Right hindlimb (tissue), 1 donor: ENCODE measurements at regions not wholly inside any gene's neighbourhood (a gene's known extent, or its start where the extent isn't known, plus 50 kb on each side); places are given as distances from the start of the nearest gene placed in this dataset.
A peak's percentile ranks its signal among the peaks of the same experiment; 100 is the strongest.
"Not testable (repeated sequence)": the region's sequence is repeated elsewhere in the genome, so short reads cannot be mapped to it uniquely, and the experiment has no call there.

ENCODE experiments used
- DNase-seq: peaks from one replicate; pipeline ENCODE4 v3.0.0-alpha.2; 2018

- no peak for DNase-seq
Observed at GRCh38 chr6:121944354-121944753, 455.1 kb upstream of the HSF2 start.

- DNase-seq: no peak
Observed at GRCh38 chr6:121951123-121951522, 448.3 kb upstream of the HSF2 start.

GRCh38 chr6:121951918-121952379 is 447.5 kb upstream of the HSF2 start:
- no peak for DNase-seq

GRCh38 chr6:121955401-121955800 is 444.1 kb upstream of the HSF2 start:
- DNase-seq: not testable (repeated sequence)

GRCh38 chr6:121956782-121957181 is 442.7 kb upstream of the HSF2 start:
- no peak for DNase-seq

GRCh38 chr6:121959501-121959900 is 440.0 kb upstream of the HSF2 start:
- no peak for DNase-seq

- DNase-seq: no peak
Observed at GRCh38 chr6:121961619-121962125, 437.8 kb upstream of the HSF2 start.

- no peak for DNase-seq
Observed at GRCh38 chr6:121963826-121964225, 435.6 kb upstream of the HSF2 start.

GRCh38 chr6:121965739-121966138 is 433.7 kb upstream of the HSF2 start:
- DNase-seq: no peak

- no peak for DNase-seq
Observed at GRCh38 chr6:121967631-121968030, 431.8 kb upstream of the HSF2 start.

- no peak for DNase-seq
Observed at GRCh38 chr6:121971931-121972335, 427.5 kb upstream of the HSF2 start.

GRCh38 chr6:121984956-121985355 is 414.5 kb upstream of the HSF2 start:
- no peak for DNase-seq

GRCh38 chr6:121993362-121993761 is 406.1 kb upstream of the HSF2 start:
- DNase-seq: no peak

- no peak for DNase-seq
Observed at GRCh38 chr6:121994919-121995318, 404.5 kb upstream of the HSF2 start.

GRCh38 chr6:121998631-121999030 is 400.8 kb upstream of the HSF2 start:
- DNase-seq: no peak

- no peak for DNase-seq
Observed at GRCh38 chr6:121999456-122000065, 399.9 kb upstream of the HSF2 start.

GRCh38 chr6:122005661-122006060 is 393.8 kb upstream of the HSF2 start:
- DNase-seq: no peak

- DNase-seq: peak; percentile 45
Observed at GRCh38 chr6:122007339-122007738, 392.1 kb upstream of the HSF2 start.

GRCh38 chr6:122008101-122008999 is 391.1 kb upstream of the HSF2 start:
- DNase-seq: no peak

GRCh38 chr6:122009000-122009350 is 390.5 kb upstream of the HSF2 start:
- no peak for DNase-seq

- no peak for DNase-seq
Observed at GRCh38 chr6:122012578-122012977, 386.9 kb upstream of the HSF2 start.

- no peak for DNase-seq
Observed at GRCh38 chr6:122014961-122015360, 384.5 kb upstream of the HSF2 start.

- DNase-seq: no peak
Observed at GRCh38 chr6:122020588-122021264, 378.7 kb upstream of the HSF2 start.

GRCh38 chr6:122025104-122025503 is 374.3 kb upstream of the HSF2 start:
- DNase-seq: no peak
